ENCODE measurements at regions not wholly inside any gene's neighbourhood (a gene's known extent, or its start where the extent isn't known, plus 50 kb on each side); places are given as distances from the start of the nearest gene placed in this dataset.
A peak's percentile ranks its signal among the peaks of the same experiment; 100 is the strongest.
"Not testable (repeated sequence)": the region's sequence is repeated elsewhere in the genome, so short reads cannot be mapped to it uniquely, and the experiment has no call there.

DNA sequence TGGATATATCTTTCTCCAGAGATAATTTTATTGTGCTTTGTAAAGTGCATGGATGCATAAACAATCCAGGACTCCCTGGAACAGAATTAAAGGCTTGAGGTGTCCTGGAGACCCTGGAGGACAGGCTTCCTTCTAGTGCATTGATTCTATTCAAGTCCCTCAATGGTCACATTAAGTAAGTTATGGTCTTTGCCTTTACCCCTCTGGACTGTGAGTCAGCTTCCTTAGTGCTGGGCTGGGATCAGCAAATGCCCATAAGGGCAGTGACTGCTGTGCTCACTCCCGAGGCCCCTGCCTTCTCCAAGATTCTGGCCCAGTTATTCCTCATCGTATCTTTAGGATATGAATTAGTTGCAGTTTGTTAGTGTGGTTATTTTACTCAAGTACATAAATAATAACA lies 178.7 kb upstream of the PRSS58 start:
- H3K9me3 ChIP-seq (replicated peaks in 1 of 3): no peaks in the 10 kb centered on the region
- no peak for TF ChIP-seq POLR2A (IDR thresholded peaks at IDR 0.05)
- TF ChIP-seq, protein P1, sequence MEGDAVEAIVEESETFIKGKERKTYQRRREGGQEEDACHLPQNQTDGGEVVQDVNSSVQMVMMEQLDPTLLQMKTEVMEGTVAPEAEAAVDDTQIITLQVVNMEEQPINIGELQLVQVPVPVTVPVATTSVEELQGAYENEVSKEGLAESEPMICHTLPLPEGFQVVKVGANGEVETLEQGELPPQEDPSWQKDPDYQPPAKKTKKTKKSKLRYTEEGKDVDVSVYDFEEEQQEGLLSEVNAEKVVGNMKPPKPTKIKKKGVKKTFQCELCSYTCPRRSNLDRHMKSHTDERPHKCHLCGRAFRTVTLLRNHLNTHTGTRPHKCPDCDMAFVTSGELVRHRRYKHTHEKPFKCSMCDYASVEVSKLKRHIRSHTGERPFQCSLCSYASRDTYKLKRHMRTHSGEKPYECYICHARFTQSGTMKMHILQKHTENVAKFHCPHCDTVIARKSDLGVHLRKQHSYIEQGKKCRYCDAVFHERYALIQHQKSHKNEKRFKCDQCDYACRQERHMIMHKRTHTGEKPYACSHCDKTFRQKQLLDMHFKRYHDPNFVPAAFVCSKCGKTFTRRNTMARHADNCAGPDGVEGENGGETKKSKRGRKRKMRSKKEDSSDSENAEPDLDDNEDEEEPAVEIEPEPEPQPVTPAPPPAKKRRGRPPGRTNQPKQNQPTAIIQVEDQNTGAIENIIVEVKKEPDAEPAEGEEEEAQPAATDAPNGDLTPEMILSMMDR (IDR thresholded peaks at IDR 0.05): no peak
- intact Hi-C loops (cut with DNase I): no loop called here
- H3K27me3 ChIP-seq: no peaks in the 10 kb centered on the region
- DNase-seq: no peak
- no peaks in the 10 kb centered on the region for H3K36me3 ChIP-seq (replicated peaks in 1 of 2)
- no peak overlapping the region for H3K27ac ChIP-seq
- WGBS, 4 donors: 67 to 73% (median 70%) methylated on average over 2 of the region's 2 CpGs
- no peaks in the 10 kb centered on the region for H3K4me1 ChIP-seq (replicated peaks in 1 of 2)
- H3K4me3 ChIP-seq: no peak overlapping the region

DNA sequence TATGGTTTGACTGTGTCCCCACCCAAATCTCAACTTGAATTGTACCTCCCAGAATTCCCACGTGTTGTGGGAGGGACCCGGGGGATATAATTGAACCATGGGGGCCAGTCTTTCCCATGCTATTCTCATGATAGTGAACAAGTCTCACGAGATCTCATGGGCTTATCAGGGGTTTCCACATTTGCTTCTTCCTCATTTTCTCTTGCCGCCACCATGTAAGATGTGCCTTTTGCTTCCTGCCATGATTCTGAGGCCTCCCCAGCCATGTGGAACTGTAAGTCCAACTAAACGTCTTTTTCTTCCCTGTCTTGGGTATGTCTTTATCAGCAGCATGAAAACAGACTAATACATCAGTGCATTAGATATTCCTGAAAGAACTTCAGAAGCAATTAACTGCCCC lies 177.7 kb upstream of the PRSS58 start:
- DNase-seq; H3K9me3 ChIP-seq (replicated peaks in 1 of 3); H3K27me3 ChIP-seq; H3K27ac ChIP-seq; H3K36me3 ChIP-seq (replicated peaks in 1 of 2); intact Hi-C loops (cut with DNase I); H3K4me1 ChIP-seq (replicated peaks in 1 of 2); H3K4me3 ChIP-seq: not testable (repeated sequence)
- 61 to 74% (median 69%) methylated on average over 5 of the region's 5 CpGs for WGBS, 4 donors

DNA sequence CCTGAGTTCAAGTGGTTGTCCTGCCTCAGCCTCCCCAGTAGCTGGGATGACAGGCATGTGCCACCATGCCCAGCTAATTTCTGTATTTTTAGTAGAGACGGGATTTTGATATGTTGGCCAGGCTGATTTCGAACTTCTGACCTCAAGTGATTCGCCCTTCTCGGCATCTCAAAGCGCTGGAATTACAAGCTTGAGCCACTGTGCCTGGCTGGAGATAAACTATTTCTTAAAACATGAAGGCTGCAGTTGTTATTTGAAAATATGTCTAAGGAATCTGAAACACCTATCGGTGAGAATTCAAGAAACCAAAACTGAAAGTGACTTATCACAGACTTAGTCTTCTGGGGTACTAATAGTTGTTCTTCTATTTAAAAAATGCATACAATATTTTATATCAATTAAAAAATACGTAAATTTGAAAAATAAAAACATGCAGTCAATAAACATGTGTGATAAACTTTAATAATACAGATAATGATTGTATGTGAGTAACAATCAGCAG lies 176.9 kb upstream of the PRSS58 start:
- intact Hi-C loops (cut with DNase I): no loop called here
- no peak overlapping the region for H3K27ac ChIP-seq
- TF ChIP-seq, protein P1 (IDR thresholded peaks at IDR 0.05): no peak
- TF ChIP-seq POLR2A (IDR thresholded peaks at IDR 0.05): no peak
- H3K4me1 ChIP-seq (replicated peaks in 1 of 2): no peaks in the 10 kb centered on the region
- H3K9me3 ChIP-seq (replicated peaks in 1 of 3): no peaks in the 10 kb centered on the region
- WGBS, 4 donors: 69 to 82% (median 77%) methylated on average over 7 of the region's 7 CpGs
- H3K36me3 ChIP-seq (replicated peaks in 1 of 2): no peaks in the 10 kb centered on the region
- H3K27me3 ChIP-seq: no peaks in the 10 kb centered on the region
- no peak overlapping the region for H3K4me3 ChIP-seq
- DNase-seq: no peak

DNA sequence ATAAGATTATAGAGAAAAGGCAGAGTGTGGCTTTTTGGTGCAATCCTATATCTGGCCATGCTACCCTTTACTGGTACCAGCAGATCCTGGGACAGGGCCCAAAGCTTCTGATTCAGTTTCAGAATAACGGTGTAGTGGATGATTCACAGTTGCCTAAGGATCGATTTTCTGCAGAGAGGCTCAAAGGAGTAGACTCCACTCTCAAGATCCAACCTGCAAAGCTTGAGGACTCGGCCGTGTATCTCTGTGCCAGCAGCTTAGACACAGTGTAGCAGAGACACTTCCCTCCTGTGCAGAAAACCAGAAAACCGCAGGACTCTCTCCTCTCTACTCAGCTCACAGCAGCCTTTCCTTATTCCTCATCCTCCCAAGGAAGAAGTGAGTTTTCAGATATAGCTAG lies 176.3 kb upstream of the PRSS58 start:
- intact Hi-C loops (cut with DNase I); H3K4me1 ChIP-seq (replicated peaks in 1 of 2); DNase-seq; H3K27ac ChIP-seq; H3K27me3 ChIP-seq; H3K36me3 ChIP-seq (replicated peaks in 1 of 2); H3K4me3 ChIP-seq; H3K9me3 ChIP-seq (replicated peaks in 1 of 3): not testable (repeated sequence)
- WGBS, 4 donors: 58 to 74% (median 70%) methylated on average over 5 of the region's 5 CpGs

DNA sequence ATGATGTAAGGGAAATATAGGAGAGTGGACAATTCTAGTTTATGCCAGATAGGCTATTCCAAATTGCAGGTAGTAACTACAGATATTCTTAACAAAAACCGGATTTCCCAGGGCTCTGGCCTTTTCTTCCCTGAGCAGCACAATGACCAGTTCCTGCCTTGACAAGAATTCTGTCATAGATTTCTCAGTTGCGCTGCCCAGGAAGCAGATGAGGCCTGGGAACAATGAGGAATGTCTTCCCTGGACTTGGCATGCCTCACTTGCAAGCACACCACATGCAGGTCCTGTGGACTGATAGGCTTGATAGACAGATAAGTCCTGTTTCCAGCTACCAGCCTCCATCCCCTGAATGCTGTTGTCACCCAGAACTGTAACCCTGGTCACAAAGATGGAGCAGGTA lies 174.5 kb upstream of the PRSS58 start:
- WGBS, 4 donors: 68 to 81% (median 71%) methylated on average over 2 of the region's 2 CpGs
- peak overlapping the region in 1 of 5 donors; percentile 29 for H3K27ac ChIP-seq
- intact Hi-C loops (cut with DNase I): no loop called here

More for the DNA sequence above, 174.5 kb upstream of the PRSS58 start:
- Histone ChIP-seq H3K9me3 (replicated peaks in 1 of 3) (no peaks in the 10 kb centered on the region), H3K36me3 (replicated peaks in 1 of 2) (no peaks in the 10 kb centered on the region), H3K4me3 (no peak overlapping the region), H3K27me3 (no peaks in the 10 kb centered on the region), H3K4me1 (replicated peaks in 1 of 2) (no peaks in the 10 kb centered on the region)
- no peak for TF ChIP-seq POLR2A (IDR thresholded peaks at IDR 0.05)
- TF ChIP-seq, protein P1 (IDR thresholded peaks at IDR 0.05): no peak
- DNase-seq: peak in 3 of 7 donors; percentile 11 to 62 (median 19)
